Kidney epithelial cell (primary cell): ENCODE measurements at regions not wholly inside any gene's neighbourhood (a gene's known extent, or its start where the extent isn't known, plus 50 kb on each side); places are given as distances from the start of the nearest gene placed in this dataset.

Experiments
- DNase-seq: peaks from one replicate; pipeline ENCODE4 v3.0.0-alpha.2; 2010; ENCODE audit warnings: low read depth
- H3K27me3 ChIP-seq: 2 replicates; pipeline ENCODE4 v1.6.0; 2011; ENCODE audit warnings: low read length; ENCODE audit not compliant: control insufficient read depth, insufficient read depth
- H3K36me3 ChIP-seq: 2 replicates; pipeline ENCODE4 v1.5.1; 2011; ENCODE audit warnings: low read length; ENCODE audit not compliant: control insufficient read depth, insufficient read depth
- H3K4me3 ChIP-seq: 2 replicates; pipeline ENCODE4 v1.5.1; 2011; ENCODE audit warnings: low read depth, mild to moderate bottlenecking, control low read depth, low read length
- TF ChIP-seq, protein P1 (sequence below): IDR thresholded peaks from 2 replicates; pipeline ENCODE4 v1.5.1; 2011; ENCODE audit warnings: mild to moderate bottlenecking, moderate library complexity, low read length, control low read depth, inconsistent platforms; ENCODE audit not compliant: insufficient read depth, poor library complexity, severe bottlenecking

DNA sequence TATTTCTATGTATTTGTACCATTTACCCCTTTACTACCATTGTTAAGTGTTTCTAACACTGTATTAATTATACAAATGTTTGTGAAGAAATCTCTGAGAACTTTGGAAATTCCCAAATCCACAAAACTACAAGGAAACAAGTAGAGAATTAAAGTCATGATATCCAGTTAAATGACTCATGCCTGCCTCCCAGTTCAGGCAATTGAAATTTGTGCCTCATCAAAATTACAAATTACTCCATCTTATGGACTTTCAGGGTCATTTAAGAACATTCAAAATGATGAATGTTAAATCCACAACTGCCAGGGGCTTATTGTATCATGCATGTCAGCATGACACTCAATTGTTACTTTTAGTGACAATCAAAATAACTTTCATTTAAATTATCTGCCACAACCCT lies 282.4 kb downstream of the ZNF326 start:
- no peaks in the 10 kb centered on the region for H3K27me3 ChIP-seq
- TF ChIP-seq, protein P1, sequence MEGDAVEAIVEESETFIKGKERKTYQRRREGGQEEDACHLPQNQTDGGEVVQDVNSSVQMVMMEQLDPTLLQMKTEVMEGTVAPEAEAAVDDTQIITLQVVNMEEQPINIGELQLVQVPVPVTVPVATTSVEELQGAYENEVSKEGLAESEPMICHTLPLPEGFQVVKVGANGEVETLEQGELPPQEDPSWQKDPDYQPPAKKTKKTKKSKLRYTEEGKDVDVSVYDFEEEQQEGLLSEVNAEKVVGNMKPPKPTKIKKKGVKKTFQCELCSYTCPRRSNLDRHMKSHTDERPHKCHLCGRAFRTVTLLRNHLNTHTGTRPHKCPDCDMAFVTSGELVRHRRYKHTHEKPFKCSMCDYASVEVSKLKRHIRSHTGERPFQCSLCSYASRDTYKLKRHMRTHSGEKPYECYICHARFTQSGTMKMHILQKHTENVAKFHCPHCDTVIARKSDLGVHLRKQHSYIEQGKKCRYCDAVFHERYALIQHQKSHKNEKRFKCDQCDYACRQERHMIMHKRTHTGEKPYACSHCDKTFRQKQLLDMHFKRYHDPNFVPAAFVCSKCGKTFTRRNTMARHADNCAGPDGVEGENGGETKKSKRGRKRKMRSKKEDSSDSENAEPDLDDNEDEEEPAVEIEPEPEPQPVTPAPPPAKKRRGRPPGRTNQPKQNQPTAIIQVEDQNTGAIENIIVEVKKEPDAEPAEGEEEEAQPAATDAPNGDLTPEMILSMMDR = no peak
- H3K4me3 ChIP-seq = no peak overlapping the region
- DNase-seq = no peak
- H3K36me3 ChIP-seq = no peaks in the 10 kb centered on the region

DNA sequence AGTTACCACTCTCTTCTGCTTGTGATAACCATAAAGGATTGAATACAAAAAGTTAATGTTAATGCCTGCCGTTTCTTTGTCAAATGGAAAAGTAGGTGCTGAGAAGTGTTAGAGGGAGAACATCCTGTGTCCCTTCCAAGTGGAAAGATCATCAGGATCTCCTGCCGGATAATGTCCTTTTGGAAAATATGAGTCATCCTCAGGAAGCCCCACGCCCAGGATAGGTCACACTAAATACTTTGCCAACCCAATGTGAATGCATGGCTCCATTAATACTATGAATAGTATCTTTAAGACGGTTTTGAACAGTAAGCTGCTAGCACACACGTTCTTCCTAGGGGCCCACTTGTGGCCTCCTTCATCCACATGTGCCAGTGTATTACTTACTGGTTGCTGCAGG lies 279.5 kb downstream of the ZNF326 start:
- no peak for DNase-seq
- Histone ChIP-seq H3K4me3 (no peak overlapping the region), H3K36me3 (no peaks in the 10 kb centered on the region), H3K27me3 (no peaks in the 10 kb centered on the region)
- TF ChIP-seq, protein P1 = no peak

DNA sequence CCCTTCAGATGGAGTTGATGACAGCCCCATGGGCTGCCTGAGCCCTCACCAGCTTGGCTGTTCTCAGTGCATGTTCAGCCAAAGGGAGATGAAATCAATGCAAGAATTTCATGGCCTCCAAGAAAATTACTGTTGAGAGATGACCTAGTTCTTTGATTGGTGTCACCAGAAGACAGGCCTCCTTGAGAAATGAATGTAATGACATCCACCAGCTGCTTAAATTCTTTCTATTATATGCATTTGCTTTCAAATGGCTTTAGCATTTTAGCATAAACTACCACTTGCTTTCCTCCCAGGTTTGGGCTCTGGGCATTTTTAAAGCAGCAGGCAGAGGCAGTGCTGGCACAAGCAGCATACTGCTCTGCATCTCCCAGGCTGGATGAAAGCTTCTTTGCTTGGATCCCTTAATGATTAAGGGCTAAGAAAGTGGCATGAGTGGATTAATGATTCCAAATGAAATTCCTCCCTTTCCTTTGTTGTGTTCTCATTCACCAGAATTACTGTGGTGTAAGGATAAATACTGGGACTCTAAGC lies 278.4 kb downstream of the ZNF326 start:
- no peaks in the 10 kb centered on the region for H3K27me3 ChIP-seq
- H3K4me3 ChIP-seq = no peak overlapping the region
- no peak for DNase-seq
- TF ChIP-seq, protein P1 = no peak
- no peaks in the 10 kb centered on the region for H3K36me3 ChIP-seq

DNA sequence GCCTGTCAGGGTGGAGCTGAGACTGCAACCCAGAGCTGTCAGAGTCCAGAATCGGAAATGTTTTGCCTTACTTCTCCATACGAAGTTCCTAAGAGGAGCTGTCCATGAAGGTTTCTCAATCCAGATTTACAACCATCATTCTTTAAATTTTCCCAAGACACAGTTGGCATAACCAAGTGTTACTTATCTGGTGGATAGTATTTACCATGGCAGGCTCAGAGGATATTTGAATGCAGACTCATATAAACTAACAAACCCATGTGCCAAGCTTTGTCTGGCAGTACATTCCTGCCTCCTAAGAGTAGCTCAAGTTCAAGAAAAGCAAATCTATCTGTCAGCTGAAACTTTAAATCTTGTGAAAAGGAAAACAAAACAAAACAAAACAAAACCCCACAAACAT lies 267.9 kb downstream of the ZNF326 start:
- DNase-seq = no peak
- H3K27me3 ChIP-seq = no peaks in the 10 kb centered on the region
- no peak overlapping the region for H3K4me3 ChIP-seq
- TF ChIP-seq, protein P1 = no peak
- no peaks in the 10 kb centered on the region for H3K36me3 ChIP-seq

DNA sequence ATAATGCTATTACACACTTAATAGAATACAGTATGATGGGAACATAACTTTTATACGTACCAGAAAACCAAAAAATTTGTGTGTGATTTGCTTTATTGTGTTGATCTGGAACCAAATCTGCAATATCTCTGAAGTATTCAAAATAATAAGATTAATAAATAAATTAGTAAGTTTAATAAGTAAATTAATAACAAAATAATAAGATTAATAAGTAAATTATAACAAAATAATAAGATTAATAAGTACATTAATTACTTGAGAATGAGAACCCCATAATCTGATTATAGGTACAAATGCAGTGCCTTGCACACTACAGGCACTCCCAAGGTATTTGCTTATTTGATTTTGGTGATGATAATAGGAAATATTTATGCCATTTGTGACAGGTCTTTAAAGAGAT lies 267.4 kb downstream of the ZNF326 start:
- TF ChIP-seq, protein P1 = no peak
- H3K36me3 ChIP-seq = no peaks in the 10 kb centered on the region
- H3K4me3 ChIP-seq = no peak overlapping the region
- no peaks in the 10 kb centered on the region for H3K27me3 ChIP-seq
- DNase-seq = no peak

DNA sequence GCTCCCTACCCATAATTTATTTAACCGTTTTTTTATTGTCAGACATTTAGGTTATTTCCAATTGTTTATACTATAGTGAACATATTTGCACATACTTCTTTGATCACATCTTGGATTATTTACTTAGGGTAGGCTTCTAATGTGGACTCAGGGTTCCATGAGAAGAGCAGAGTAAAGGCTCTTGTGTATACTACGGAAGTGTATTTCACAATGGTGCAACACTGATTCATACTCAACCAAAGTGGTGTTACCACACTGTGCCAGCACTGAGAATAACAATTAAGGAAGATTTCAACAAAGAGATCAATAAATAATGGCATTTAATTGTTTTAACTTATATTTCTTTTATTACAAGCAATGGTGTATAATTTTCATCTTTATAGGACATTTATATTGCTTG lies 251.2 kb downstream of the ZNF326 start:
- no peak for DNase-seq
- TF ChIP-seq, protein P1 = no peak

More for the DNA sequence above, 251.2 kb downstream of the ZNF326 start:
- Histone ChIP-seq H3K27me3 (no peaks in the 10 kb centered on the region), H3K4me3 (no peak overlapping the region), H3K36me3 (no peaks in the 10 kb centered on the region)
